ENCODE measurements at regions not wholly inside any gene's neighbourhood (a gene's known extent, or its start where the extent isn't known, plus 50 kb on each side); places are given as distances from the start of the nearest gene placed in this dataset.

DNA sequence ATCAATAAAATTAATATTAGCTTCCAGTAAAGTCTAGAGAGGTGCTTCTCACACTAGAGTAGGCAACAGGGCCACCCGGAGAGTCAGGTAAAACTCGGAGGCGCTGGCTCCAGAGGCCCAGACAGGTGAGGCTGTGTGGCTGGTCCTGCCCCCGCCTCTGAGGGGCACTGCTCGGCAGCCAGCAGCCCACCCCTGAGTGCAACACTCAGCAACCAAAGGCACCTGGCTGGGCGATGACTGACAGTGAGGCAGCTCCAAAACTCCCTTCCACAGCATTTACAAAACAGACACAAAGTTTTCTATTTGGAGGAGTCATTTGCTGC lies 138.8 kb upstream of the ID2 start:
- no CpG with 5 or more reads among the region's 6 CpGs for WGBS (ENCODE audit: insufficient coverage, low lambda C conversion rate)
- Histone ChIP-seq H3K27ac (ENCODE audit: low read length) (no peak overlapping the region), H3K4me3 (ENCODE audit: low read length) (no peak overlapping the region), H3K27me3 (ENCODE audit: control insufficient read depth, insufficient read depth, low read length) (no peaks in the 10 kb centered on the region), H3K9me3 (ENCODE audit: control insufficient read depth, low read depth, low read length) (peaks cover 3% of the 10 kb centered on the region), H3K36me3 (ENCODE audit: control insufficient read depth, insufficient read depth, low read length) (no peaks in the 10 kb centered on the region), H3K4me1 (ENCODE audit: control insufficient read depth, insufficient read depth, low read length) (peaks cover 41% of the 10 kb centered on the region)
- DNase-seq: no peak

DNA sequence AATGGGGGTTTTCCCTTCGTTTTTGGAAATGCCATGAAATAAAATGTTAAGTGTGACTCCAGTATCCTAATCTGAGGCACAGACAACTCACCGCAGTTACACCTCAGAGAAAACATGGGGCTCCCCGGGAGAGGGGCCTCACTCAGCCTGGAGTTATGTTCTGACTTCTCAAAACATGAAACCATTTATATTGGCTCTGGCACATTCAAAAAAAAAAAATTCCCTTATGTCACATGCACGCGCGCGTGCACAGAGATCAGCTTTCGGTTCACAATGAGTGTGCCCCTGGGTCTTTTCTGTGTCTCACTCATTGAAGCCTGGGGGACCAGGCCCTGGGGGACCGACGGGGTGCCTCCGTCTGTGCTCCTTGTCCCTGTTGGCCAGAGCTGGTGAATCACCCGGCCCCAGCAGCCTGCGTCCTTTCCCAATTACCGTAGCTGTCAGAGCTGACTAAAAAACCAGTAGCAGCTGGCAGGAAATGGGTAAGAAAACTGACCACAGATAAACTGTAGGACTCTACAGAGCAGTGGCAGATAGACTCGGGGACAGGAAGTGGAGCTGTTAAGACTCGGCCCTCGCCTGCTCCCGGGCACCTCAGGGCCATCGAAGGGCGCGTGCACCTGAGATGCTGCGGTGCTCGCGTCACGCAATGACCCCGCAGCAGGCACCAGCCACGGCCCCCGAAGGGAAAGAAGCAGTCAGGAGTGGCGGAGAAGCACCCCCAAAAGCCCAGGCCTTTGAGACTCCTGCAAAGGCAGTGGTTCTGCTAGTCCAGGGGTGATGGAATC lies 138.3 kb upstream of the ID2 start:
- WGBS (ENCODE audit: insufficient coverage, low lambda C conversion rate): no CpG with 5 or more reads among the region's 29 CpGs
- peaks cover 35% of the 10 kb centered on the region for H3K4me1 ChIP-seq (ENCODE audit: control insufficient read depth, insufficient read depth, low read length)
- H3K27ac ChIP-seq (ENCODE audit: low read length): no peak overlapping the region
- DNase-seq: no peak
- H3K4me3 ChIP-seq (ENCODE audit: low read length): no peak overlapping the region
- peaks cover 3% of the 10 kb centered on the region for H3K9me3 ChIP-seq (ENCODE audit: control insufficient read depth, low read depth, low read length)
- no peaks in the 10 kb centered on the region for H3K36me3 ChIP-seq (ENCODE audit: control insufficient read depth, insufficient read depth, low read length)
- no peaks in the 10 kb centered on the region for H3K27me3 ChIP-seq (ENCODE audit: control insufficient read depth, insufficient read depth, low read length)

DNA sequence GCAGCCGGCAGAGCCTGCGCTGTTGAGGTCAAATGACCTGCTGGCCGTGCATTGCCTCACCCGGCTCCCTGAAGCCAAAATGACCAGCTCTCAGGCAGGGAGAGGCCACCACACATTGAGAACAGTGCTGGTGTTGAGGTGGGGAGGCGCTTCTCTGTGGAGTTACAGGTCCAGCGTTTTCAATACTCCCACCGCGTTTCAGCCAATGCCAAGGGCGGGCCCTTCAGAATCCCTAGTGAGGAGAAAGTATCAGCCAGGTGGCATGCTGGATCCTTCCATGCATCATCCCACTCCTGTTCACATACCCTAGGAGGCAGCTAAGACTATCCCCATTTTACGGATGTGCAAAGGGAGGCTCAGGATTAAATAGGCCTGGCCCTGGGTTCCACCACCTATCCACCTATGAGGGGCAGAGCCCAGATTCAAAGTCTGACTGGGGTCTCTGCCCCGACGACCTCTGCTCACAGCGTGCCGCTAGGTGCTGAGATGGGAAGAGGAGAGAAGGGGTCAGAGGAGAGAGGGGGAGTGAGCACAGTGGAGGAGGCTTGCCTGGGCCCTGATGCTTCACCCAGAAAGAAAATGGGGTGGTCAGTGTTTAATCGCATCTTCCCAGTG lies 137.6 kb upstream of the ID2 start:
- WGBS (ENCODE audit: insufficient coverage, low lambda C conversion rate): no CpG with 5 or more reads among the region's 15 CpGs
- H3K27ac ChIP-seq (ENCODE audit: low read length): no peak overlapping the region
- DNase-seq: no peak

DNA sequence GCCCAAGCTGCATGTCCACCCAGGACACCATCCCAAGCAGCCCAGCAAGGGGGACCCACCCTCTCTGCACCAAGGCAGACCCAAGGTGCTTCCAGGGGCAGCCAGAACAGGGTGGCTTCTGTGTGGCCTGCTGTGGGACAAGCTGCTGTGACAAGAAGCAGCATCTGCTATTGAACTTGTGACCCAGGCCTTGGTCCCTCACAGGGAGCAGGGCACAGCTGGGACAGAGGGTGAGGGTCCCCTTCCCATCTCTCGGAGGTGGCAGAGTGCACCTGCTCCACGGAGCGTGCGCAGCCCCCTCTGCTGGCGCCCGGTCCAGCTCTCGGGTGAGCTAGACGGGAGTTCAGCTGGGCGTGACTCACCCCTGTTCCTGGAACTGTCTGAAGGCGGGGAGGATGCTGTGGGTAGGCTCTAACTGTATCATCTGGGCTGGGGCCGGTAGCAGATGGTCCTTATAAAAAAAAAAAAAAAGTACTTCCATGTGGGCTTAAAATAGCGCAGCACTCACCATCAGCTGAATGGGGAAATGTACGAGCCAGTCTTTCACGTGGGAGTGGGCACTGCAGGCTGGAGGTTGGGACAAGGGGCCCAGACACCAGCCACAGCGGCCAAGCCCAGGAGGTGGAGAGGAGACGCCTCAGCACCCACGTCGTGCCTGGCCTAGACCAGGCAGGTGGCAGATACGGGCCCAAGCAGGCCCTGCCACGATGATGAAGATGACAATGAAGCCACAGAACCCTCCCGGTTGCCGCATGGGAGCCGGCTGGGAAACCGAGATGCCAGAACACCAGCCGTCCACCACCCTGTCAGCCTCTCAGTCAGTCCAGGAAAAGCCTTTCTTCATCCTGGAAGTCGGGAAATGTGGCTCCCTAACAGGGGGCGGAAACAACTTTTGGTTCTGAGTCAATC lies 136.8 kb upstream of the ID2 start:
- DNase-seq: peak; percentile 43 to 66
- Histone ChIP-seq H3K36me3 (ENCODE audit: control insufficient read depth, insufficient read depth, low read length) (no peaks in the 10 kb centered on the region), H3K9me3 (ENCODE audit: control insufficient read depth, low read depth, low read length) (peaks cover 3% of the 10 kb centered on the region), H3K4me3 (ENCODE audit: low read length) (no peak overlapping the region), H3K27ac (ENCODE audit: low read length) (no peak overlapping the region), H3K27me3 (ENCODE audit: control insufficient read depth, insufficient read depth, low read length) (no peaks in the 10 kb centered on the region), H3K4me1 (ENCODE audit: control insufficient read depth, insufficient read depth, low read length) (peaks cover 21% of the 10 kb centered on the region)
- whole genome bisulfite sequencing (ENCODE audit: insufficient coverage, low lambda C conversion rate): no CpG with 5 or more reads among the region's 27 CpGs

More for the DNA sequence above, 137.6 kb upstream of the ID2 start:
- no peak overlapping the region for H3K4me3 ChIP-seq (ENCODE audit: low read length)
- peaks cover 28% of the 10 kb centered on the region for H3K4me1 ChIP-seq (ENCODE audit: control insufficient read depth, insufficient read depth, low read length)
- no peaks in the 10 kb centered on the region for H3K27me3 ChIP-seq (ENCODE audit: control insufficient read depth, insufficient read depth, low read length)
- peaks cover 3% of the 10 kb centered on the region for H3K9me3 ChIP-seq (ENCODE audit: control insufficient read depth, low read depth, low read length)
- no peaks in the 10 kb centered on the region for H3K36me3 ChIP-seq (ENCODE audit: control insufficient read depth, insufficient read depth, low read length)

DNA sequence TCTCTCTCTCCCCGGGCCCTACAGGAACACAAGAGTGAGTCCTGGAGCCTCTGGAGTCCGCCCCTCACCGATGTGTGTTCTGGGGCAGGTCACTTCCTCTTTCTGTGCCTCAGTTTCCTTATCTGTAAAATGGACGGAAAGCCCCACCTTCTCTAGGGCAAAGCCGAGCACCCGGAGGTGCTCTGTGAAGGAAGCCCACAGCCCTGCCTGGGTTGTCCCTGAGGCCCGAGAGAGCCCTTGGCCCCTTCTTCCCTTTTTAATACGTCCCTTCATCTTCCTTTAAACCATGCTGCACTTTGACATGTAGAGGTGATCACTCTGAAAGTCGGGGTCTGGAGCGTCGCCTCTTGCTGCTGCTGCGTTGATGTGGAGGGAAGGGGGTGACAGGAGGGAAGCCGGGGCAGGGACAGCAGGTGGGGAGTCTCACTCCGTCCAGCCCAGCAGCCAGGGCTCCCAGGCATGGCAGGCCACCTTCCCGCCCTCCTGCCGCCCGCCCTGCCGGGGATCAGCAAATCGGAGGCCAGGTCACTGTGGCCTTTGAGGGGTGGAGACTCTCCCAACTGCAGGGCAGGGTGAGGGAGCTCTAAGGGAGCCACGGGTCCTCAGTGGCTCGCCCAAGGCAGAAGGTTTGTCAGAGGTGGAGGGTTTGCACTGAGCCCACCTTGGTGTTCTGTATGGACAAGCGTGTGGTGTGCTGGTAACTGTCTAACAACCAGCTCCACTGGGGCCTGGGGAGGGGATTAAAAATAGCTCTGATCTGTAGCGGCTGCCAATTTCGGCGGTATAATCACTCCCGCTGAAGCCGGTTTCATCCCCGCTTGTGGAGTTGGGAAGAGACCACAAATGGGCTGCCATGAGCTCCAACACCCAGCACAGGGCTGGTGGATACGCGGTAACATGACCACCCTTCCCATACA lies 135.9 kb upstream of the ID2 start:
- no peak overlapping the region for H3K27ac ChIP-seq (ENCODE audit: low read length)
- no peak for DNase-seq
- no CpG with 5 or more reads among the region's 30 CpGs for WGBS (ENCODE audit: insufficient coverage, low lambda C conversion rate)

DNA sequence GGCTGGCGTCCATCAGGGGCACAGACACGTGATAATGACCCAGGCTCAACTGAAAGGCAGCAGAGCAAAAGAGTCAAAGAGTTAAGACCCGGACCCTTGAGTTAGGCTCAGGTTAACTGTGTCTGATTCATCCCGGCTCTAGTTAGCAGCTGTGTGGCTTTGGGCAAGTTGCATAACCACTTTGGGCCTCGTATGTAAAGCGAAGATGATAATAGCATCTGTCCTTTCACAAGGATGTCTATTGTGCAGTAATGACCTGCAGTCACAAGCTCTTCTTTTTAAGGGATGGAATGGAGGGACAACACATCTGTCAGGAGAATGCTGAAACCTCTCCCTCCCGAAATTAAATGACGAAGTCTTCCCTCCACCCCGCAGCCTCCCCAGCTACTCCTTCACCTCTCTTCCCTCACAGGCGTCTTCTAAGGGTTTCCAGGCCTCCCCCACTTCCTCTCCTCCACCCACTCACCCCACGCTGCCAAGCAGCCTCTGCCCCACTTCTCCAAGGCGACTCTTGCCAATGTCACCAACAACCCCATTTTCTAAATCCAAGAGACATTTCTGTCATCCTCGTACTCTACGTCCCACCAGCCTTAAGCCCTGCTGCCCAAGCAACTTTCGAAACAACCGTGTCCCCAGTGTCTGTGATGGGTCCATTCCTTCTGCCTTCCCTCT lies 135.1 kb upstream of the ID2 start:
- no peaks in the 10 kb centered on the region for H3K27me3 ChIP-seq (ENCODE audit: control insufficient read depth, insufficient read depth, low read length)
- WGBS (ENCODE audit: insufficient coverage, low lambda C conversion rate): no CpG with 5 or more reads among the region's 16 CpGs
- no peak overlapping the region for H3K4me3 ChIP-seq (ENCODE audit: low read length)
- no peak for DNase-seq
- H3K4me1 ChIP-seq (ENCODE audit: control insufficient read depth, insufficient read depth, low read length): peaks cover 10% of the 10 kb centered on the region
- H3K9me3 ChIP-seq (ENCODE audit: control insufficient read depth, low read depth, low read length): peaks cover 3% of the 10 kb centered on the region
- no peaks in the 10 kb centered on the region for H3K36me3 ChIP-seq (ENCODE audit: control insufficient read depth, insufficient read depth, low read length)
- no peak overlapping the region for H3K27ac ChIP-seq (ENCODE audit: low read length)

More for the DNA sequence above, 135.9 kb upstream of the ID2 start:
- peaks cover 3% of the 10 kb centered on the region for H3K9me3 ChIP-seq (ENCODE audit: control insufficient read depth, low read depth, low read length)
- no peaks in the 10 kb centered on the region for H3K27me3 ChIP-seq (ENCODE audit: control insufficient read depth, insufficient read depth, low read length)
- H3K36me3 ChIP-seq (ENCODE audit: control insufficient read depth, insufficient read depth, low read length): no peaks in the 10 kb centered on the region
- H3K4me1 ChIP-seq (ENCODE audit: control insufficient read depth, insufficient read depth, low read length): peaks cover 11% of the 10 kb centered on the region
- no peak overlapping the region for H3K4me3 ChIP-seq (ENCODE audit: low read length)

DNA sequence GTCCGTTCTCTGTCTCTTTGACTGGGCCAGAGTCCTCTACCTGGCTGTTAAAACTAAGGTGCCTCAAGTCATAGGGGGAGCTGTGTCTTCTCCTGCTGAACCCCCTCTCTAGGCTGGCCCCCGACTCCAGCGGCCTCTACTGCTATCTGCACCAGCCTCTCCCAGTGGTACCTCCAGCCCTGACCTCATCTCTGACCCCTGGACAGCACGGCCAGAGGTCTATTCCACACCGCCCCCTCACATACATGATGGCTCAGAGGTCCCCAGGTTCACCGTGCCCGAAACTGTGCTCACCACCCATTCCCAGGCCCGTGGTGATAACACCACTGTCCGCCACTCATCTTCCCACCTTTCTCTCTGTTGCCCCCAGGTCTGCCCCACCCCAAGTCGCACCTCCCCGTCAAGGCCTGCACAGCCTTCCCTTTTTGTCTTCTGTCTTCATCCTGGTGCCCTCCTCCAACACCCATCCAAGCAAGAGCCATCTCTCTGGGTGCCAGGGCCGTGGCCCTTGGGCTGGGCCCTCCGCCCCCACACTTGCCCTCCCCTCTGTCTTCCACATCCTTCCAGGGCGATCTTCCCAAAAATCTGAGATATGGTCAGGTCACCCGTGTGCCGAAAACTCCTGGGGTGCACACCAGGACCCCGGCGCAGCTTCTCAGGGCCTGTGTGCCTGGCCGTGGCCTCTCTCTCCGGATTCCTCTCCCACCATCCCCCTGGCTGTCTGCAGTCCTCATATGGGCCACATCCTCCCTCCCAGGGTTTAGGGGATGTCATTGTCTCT lies 134.4 kb upstream of the ID2 start:
- Histone ChIP-seq H3K4me3 (ENCODE audit: low read length) (no peak overlapping the region), H3K36me3 (ENCODE audit: control insufficient read depth, insufficient read depth, low read length) (no peaks in the 10 kb centered on the region), H3K4me1 (ENCODE audit: control insufficient read depth, insufficient read depth, low read length) (peaks cover 6% of the 10 kb centered on the region), H3K9me3 (ENCODE audit: control insufficient read depth, low read depth, low read length) (peaks cover 3% of the 10 kb centered on the region), H3K27ac (ENCODE audit: low read length) (no peak overlapping the region), H3K27me3 (ENCODE audit: control insufficient read depth, insufficient read depth, low read length) (no peaks in the 10 kb centered on the region)
- 100% methylated on average over 4 of the region's 20 CpGs for WGBS (ENCODE audit: insufficient coverage, low lambda C conversion rate)
- no peak for DNase-seq

DNA sequence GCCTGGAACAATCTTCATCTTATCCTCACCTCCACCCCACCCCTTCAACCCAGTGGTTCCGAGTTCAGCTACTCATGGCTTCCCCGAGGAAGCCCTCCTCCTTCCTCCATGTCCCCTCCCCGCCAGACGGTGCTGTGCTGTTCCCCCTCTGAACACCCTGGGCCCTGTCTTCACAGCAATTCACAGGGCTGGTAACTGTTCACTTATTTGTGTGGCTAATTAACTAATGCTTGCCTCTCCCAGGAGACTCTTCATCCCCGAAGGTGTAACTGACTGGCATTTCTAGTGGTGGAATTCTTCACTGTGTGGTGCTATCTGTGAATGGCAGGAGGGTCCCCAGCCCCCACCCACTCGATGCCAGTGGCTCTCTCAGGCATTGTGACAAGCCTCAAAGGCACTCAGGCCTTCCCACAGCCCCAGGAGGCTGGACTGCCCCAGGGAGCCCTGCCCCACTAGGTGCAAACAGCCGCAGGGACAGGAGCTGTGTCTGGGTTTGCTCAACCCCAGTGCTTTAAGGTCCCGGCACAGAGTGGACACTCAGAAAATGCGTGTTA lies 133.7 kb upstream of the ID2 start:
- no peak for DNase-seq
- Histone ChIP-seq H3K9me3 (ENCODE audit: control insufficient read depth, low read depth, low read length) (peaks cover 3% of the 10 kb centered on the region), H3K4me1 (ENCODE audit: control insufficient read depth, insufficient read depth, low read length) (no peaks in the 10 kb centered on the region), H3K4me3 (ENCODE audit: low read length) (no peak overlapping the region), H3K36me3 (ENCODE audit: control insufficient read depth, insufficient read depth, low read length) (no peaks in the 10 kb centered on the region), H3K27ac (ENCODE audit: low read length) (no peak overlapping the region), H3K27me3 (ENCODE audit: control insufficient read depth, insufficient read depth, low read length) (no peaks in the 10 kb centered on the region)
- 100% methylated on average over 1 of the region's 9 CpGs for WGBS (ENCODE audit: insufficient coverage, low lambda C conversion rate)

DNA sequence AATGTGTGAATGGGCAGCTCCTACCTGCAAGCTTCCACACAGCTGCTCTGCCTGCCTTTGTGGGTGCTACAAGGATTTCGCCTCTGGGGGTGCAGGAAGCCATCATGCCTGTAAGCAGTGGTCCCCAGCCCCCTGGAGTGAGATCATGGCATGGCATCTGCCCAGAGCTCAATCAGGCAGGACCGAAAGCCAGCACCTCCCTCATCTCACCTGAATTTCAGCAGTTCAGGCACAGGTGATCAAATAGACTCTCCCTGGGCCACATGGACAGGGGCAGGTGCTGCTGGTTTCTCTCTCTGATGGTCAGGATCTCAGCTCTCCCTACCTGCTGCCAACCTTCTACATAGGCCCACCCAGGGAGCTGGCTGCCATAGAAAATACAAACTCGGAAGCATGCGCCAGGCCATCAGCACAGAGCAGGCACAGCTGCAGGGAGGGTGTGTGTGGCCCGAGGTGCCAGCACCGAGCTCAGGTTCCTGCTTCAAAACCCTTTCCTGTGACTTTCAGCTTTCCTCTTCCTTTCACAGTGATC lies 133.2 kb upstream of the ID2 start:
- H3K4me1 ChIP-seq (ENCODE audit: control insufficient read depth, insufficient read depth, low read length): no peaks in the 10 kb centered on the region
- no peaks in the 10 kb centered on the region for H3K27me3 ChIP-seq (ENCODE audit: control insufficient read depth, insufficient read depth, low read length)
- H3K27ac ChIP-seq (ENCODE audit: low read length): no peak overlapping the region
- H3K36me3 ChIP-seq (ENCODE audit: control insufficient read depth, insufficient read depth, low read length): no peaks in the 10 kb centered on the region
- DNase-seq: no peak
- H3K9me3 ChIP-seq (ENCODE audit: control insufficient read depth, low read depth, low read length): peaks cover 3% of the 10 kb centered on the region
- H3K4me3 ChIP-seq (ENCODE audit: low read length): no peak overlapping the region
- 80% methylated on average over 2 of the region's 6 CpGs for WGBS (ENCODE audit: insufficient coverage, low lambda C conversion rate)
